WTC11 (cell line): ENCODE measurements at regions not wholly inside any gene's neighbourhood (a gene's known extent, or its start where the extent isn't known, plus 50 kb on each side); places are given as distances from the start of the nearest gene placed in this dataset.

Experiments used
- ATAC-seq: fragments of 200-7000 bp; cut with Tn5 transposase; 2 replicates; pipeline ENCODE4 v1.10.0; 2021; ENCODE audit warnings: mild to moderate bottlenecking, moderate library complexity
- CTCF ChIA-PET: fragments of 300-600 bp; sonication (Branson Sonifier 250); formaldehyde crosslinking; loops from one replicate; lab custom pipeline; 2021; ENCODE audit warnings: antibody characterized with exemption; lab: Charles Lee
- POLR2A ChIA-PET: fragments of 350-600 bp; sonication (Branson Sonifier 250); formaldehyde crosslinking; loops from one replicate; lab custom pipeline; 2021; ENCODE audit warnings: antibody characterized with exemption; lab: Charles Lee
- DNase-seq: peaks from one replicate; pipeline ENCODE4 v3.0.0; 2021; ENCODE audit warnings: low spot score
- H3K27ac Mint-ChIP-seq: 2 replicates; pipeline ENCODE4 v1.8.0; 2021; ENCODE audit warnings: mixed read lengths
- H3K27me3 Mint-ChIP-seq: 2 replicates; pipeline ENCODE4 v1.8.0; 2021; ENCODE audit warnings: low read depth, mild to moderate bottlenecking, moderate library complexity, mixed read lengths
- H3K36me3 Mint-ChIP-seq: 2 replicates; pipeline ENCODE4 v1.8.0; 2021; ENCODE audit warnings: mixed read lengths
- H3K4me1 Mint-ChIP-seq: 2 replicates; pipeline ENCODE4 v1.8.0; 2022; ENCODE audit warnings: mixed read lengths
- H3K4me3 Mint-ChIP-seq: 2 replicates; pipeline ENCODE4 v1.8.0; 2021; ENCODE audit warnings: mild to moderate bottlenecking, moderate library complexity, mixed read lengths
- H3K9me3 Mint-ChIP-seq: 2 replicates; pipeline ENCODE4 v1.8.0; 2021; ENCODE audit warnings: mixed read lengths
- AR ChIP-seq: fragments of 250-450 bp; sonication (Bioruptor Pico); IDR thresholded peaks from 2 replicates; pipeline ENCODE4 v1.9.0; 2021; ENCODE audit warnings: mild to moderate bottlenecking
- ATF2 ChIP-seq: sonication (generic); formaldehyde crosslinking; IDR thresholded peaks from 2 replicates; pipeline ENCODE4 v1.8.1; 2022; ENCODE audit warnings: low read depth, missing genetic modification reagents, borderline replicate concordance
- CBFB ChIP-seq: sonication (generic); formaldehyde crosslinking; IDR thresholded peaks from 2 replicates; pipeline ENCODE4 v1.8.1; 2022; ENCODE audit warnings: mild to moderate bottlenecking, low read depth, missing genetic modification reagents
- E2F1 ChIP-seq: sonication (generic); formaldehyde crosslinking; IDR thresholded peaks from 2 replicates; pipeline ENCODE4 v1.8.0; 2022; ENCODE audit warnings: mild to moderate bottlenecking, missing genetic modification reagents
- ELF4 ChIP-seq: sonication (generic); formaldehyde crosslinking; IDR thresholded peaks from 2 replicates; pipeline ENCODE4 v1.8.1; 2022; ENCODE audit warnings: low read depth, mild to moderate bottlenecking, moderate library complexity, missing genetic modification reagents
- ETV6 ChIP-seq: sonication (generic); formaldehyde crosslinking; IDR thresholded peaks from 2 replicates; pipeline ENCODE4 v1.8.1; 2022; ENCODE audit warnings: mild to moderate bottlenecking, missing genetic modification reagents
- FOXJ3 ChIP-seq: sonication (generic); formaldehyde crosslinking; IDR thresholded peaks from 2 replicates; pipeline ENCODE4 v1.9.0; 2021; ENCODE audit warnings: missing genetic modification reagents, mild to moderate bottlenecking, borderline replicate concordance
- NFE2L1 ChIP-seq: sonication (generic); formaldehyde crosslinking; IDR thresholded peaks from 2 replicates; pipeline ENCODE4 v1.8.1; 2023; ENCODE audit warnings: missing genetic modification reagents
- ZNF219 ChIP-seq: sonication (generic); formaldehyde crosslinking; IDR thresholded peaks from 2 replicates; pipeline ENCODE4 v1.8.0; 2023; ENCODE audit warnings: missing genetic modification reagents, mild to moderate bottlenecking, borderline replicate concordance
- ZNF232 ChIP-seq: sonication (generic); formaldehyde crosslinking; IDR thresholded peaks from 2 replicates; pipeline ENCODE4 v1.8.0; 2022; ENCODE audit warnings: mild to moderate bottlenecking, missing genetic modification reagents
- TF ChIP-seq, protein P1 (sequence below): sonication (generic); formaldehyde crosslinking; IDR thresholded peaks from 2 replicates; pipeline ENCODE4 v1.8.0; 2023; ENCODE audit warnings: mild to moderate bottlenecking, missing genetic modification reagents
- TF ChIP-seq, protein P2 (sequence below): sonication (generic); formaldehyde crosslinking; IDR thresholded peaks from 2 replicates; pipeline ENCODE4 v1.8.0; 2023; ENCODE audit warnings: missing genetic modification reagents
- TF ChIP-seq, protein P3 (sequence below): sonication (generic); formaldehyde crosslinking; IDR thresholded peaks from 2 replicates; pipeline ENCODE4 v1.8.1; 2022; ENCODE audit warnings: mild to moderate bottlenecking, moderate library complexity, missing genetic modification reagents
- TF ChIP-seq, protein P4 (sequence below): sonication (generic); formaldehyde crosslinking; IDR thresholded peaks from 2 replicates; pipeline ENCODE4 v1.8.1; 2023; ENCODE audit warnings: mild to moderate bottlenecking, missing genetic modification reagents, borderline replicate concordance

- Mint-ChIP-seq H3K27me3 (no peaks in the 10 kb centered on the region; the same call in none of the 2 replicates), H3K4me1 (peaks cover 4% of the 10 kb centered on the region), H3K9me3 (peaks cover 10% of the 10 kb centered on the region), H3K4me3 (no peak overlapping the region), H3K27ac (no peak overlapping the region), H3K36me3 (no peaks in the 10 kb centered on the region)
- ChIA-PET POLR2A (no interaction called here), CTCF (no interaction called here)
- no peak for TF ChIP-seq ATF2
- no peak for TF ChIP-seq E2F1 (CRISPR knock-in tag)
- TF ChIP-seq CBFB (CRISPR knock-in tag) = no peak
- no peak for TF ChIP-seq NFE2L1 (CRISPR knock-in tag)
- TF ChIP-seq, protein P1, sequence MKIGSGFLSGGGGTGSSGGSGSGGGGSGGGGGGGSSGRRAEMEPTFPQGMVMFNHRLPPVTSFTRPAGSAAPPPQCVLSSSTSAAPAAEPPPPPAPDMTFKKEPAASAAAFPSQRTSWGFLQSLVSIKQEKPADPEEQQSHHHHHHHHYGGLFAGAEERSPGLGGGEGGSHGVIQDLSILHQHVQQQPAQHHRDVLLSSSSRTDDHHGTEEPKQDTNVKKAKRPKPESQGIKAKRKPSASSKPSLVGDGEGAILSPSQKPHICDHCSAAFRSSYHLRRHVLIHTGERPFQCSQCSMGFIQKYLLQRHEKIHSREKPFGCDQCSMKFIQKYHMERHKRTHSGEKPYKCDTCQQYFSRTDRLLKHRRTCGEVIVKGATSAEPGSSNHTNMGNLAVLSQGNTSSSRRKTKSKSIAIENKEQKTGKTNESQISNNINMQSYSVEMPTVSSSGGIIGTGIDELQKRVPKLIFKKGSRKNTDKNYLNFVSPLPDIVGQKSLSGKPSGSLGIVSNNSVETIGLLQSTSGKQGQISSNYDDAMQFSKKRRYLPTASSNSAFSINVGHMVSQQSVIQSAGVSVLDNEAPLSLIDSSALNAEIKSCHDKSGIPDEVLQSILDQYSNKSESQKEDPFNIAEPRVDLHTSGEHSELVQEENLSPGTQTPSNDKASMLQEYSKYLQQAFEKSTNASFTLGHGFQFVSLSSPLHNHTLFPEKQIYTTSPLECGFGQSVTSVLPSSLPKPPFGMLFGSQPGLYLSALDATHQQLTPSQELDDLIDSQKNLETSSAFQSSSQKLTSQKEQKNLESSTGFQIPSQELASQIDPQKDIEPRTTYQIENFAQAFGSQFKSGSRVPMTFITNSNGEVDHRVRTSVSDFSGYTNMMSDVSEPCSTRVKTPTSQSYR (CRISPR knock-in tag) = no peak
- TF ChIP-seq, protein P2, sequence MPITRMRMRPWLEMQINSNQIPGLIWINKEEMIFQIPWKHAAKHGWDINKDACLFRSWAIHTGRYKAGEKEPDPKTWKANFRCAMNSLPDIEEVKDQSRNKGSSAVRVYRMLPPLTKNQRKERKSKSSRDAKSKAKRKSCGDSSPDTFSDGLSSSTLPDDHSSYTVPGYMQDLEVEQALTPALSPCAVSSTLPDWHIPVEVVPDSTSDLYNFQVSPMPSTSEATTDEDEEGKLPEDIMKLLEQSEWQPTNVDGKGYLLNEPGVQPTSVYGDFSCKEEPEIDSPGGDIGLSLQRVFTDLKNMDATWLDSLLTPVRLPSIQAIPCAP = no peak
- TF ChIP-seq AR = no peak
- no peak for TF ChIP-seq FOXJ3
- TF ChIP-seq, protein P3, sequence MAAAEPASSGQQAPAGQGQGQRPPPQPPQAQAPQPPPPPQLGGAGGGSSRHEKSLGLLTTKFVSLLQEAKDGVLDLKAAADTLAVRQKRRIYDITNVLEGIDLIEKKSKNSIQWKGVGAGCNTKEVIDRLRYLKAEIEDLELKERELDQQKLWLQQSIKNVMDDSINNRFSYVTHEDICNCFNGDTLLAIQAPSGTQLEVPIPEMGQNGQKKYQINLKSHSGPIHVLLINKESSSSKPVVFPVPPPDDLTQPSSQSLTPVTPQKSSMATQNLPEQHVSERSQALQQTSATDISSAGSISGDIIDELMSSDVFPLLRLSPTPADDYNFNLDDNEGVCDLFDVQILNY (CRISPR knock-in tag) = no peak
- TF ChIP-seq, protein P4, sequence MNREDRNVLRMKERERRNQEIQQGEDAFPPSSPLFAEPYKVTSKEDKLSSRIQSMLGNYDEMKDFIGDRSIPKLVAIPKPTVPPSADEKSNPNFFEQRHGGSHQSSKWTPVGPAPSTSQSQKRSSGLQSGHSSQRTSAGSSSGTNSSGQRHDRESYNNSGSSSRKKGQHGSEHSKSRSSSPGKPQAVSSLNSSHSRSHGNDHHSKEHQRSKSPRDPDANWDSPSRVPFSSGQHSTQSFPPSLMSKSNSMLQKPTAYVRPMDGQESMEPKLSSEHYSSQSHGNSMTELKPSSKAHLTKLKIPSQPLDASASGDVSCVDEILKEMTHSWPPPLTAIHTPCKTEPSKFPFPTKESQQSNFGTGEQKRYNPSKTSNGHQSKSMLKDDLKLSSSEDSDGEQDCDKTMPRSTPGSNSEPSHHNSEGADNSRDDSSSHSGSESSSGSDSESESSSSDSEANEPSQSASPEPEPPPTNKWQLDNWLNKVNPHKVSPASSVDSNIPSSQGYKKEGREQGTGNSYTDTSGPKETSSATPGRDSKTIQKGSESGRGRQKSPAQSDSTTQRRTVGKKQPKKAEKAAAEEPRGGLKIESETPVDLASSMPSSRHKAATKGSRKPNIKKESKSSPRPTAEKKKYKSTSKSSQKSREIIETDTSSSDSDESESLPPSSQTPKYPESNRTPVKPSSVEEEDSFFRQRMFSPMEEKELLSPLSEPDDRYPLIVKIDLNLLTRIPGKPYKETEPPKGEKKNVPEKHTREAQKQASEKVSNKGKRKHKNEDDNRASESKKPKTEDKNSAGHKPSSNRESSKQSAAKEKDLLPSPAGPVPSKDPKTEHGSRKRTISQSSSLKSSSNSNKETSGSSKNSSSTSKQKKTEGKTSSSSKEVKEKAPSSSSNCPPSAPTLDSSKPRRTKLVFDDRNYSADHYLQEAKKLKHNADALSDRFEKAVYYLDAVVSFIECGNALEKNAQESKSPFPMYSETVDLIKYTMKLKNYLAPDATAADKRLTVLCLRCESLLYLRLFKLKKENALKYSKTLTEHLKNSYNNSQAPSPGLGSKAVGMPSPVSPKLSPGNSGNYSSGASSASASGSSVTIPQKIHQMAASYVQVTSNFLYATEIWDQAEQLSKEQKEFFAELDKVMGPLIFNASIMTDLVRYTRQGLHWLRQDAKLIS (CRISPR knock-in tag) = no peak
- TF ChIP-seq ZNF232 = no peak
- TF ChIP-seq ZNF219 = no peak
- TF ChIP-seq ETV6 = no peak
- TF ChIP-seq ELF4 (CRISPR knock-in tag) = no peak
- no peak for DNase-seq
- no peak for ATAC-seq
Measured at GRCh38 chr10:113457408-113457807, 95.4 kb upstream of the HABP2 start.
